ENCODE measurements at regions not wholly inside any gene's neighbourhood (a gene's known extent, or its start where the extent isn't known, plus 50 kb on each side); places are given as distances from the start of the nearest gene placed in this dataset.

DNA sequence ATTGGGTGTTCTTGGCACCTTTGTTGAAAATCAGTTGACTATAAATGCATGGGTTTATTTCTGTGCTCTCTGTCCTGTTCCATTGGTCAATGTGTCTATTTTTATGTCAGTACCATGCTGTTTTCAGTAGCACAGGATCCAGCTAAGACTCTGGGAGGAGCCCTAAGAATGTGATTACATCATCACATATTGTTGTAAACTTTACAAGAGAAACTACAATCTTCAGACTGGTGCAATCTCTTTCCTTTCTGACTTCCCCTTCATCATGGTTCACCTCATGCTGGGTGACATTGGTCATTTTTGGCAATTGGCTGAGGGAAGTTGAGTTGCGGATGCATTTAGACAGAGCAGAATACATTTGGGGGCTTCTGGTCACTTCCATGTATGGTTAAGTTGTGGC is 88.4 kb downstream of the C21orf91 start:
- TF ChIP-seq CTCF (IDR thresholded peaks at IDR 0.05) = no peak
- no peaks in the 10 kb centered on the region for H3K4me1 ChIP-seq (ENCODE audit: control insufficient read depth in 1 of 2, low read depth in 2 of 2)
- no peak overlapping the region for H3K27ac ChIP-seq
- DNase-seq (ENCODE audit: low spot score) (no peak), ATAC-seq (ENCODE audit: insufficient number of reproducible peaks, low FRiP score, low read depth) (no peak)
- no peaks in the 10 kb centered on the region for H3K9me3 ChIP-seq
- no peaks in the 10 kb centered on the region for H3K27me3 ChIP-seq (replicated peaks; ENCODE audit: insufficient read depth)
- no peaks in the 10 kb centered on the region for H3K36me3 ChIP-seq
- no peak overlapping the region for H3K4me3 ChIP-seq

DNA sequence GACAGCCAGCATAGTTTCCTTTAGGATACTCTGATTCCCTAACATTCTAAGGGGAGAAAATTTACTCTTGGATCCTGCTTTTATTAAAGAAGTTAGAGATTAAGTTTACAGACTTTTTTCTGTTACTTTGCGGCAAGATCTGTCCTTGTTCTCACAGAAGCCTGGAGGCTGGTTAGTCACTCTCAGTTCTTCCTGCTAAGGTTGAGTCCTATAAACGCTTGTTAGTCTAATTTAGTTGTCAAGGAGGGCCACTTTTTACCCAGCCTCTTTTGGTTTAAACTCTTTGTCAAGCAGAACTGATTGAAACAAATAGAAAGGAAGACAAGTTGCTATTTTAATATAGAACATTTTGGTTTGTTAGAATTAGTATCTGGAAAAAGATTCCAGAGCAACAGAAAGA is 89.7 kb downstream of the C21orf91 start:
- no peak for TF ChIP-seq CTCF (IDR thresholded peaks at IDR 0.05)
- H3K4me1 ChIP-seq (ENCODE audit: control insufficient read depth in 1 of 2, low read depth in 2 of 2) = no peaks in the 10 kb centered on the region
- H3K36me3 ChIP-seq = no peaks in the 10 kb centered on the region
- no peak for DNase-seq (ENCODE audit: low spot score)
- H3K9me3 ChIP-seq = no peaks in the 10 kb centered on the region
- no peak overlapping the region for H3K27ac ChIP-seq
- H3K27me3 ChIP-seq (replicated peaks; ENCODE audit: insufficient read depth) = no peaks in the 10 kb centered on the region
- no peak overlapping the region for H3K4me3 ChIP-seq
- ATAC-seq (ENCODE audit: insufficient number of reproducible peaks, low FRiP score, low read depth) = no peak

DNA sequence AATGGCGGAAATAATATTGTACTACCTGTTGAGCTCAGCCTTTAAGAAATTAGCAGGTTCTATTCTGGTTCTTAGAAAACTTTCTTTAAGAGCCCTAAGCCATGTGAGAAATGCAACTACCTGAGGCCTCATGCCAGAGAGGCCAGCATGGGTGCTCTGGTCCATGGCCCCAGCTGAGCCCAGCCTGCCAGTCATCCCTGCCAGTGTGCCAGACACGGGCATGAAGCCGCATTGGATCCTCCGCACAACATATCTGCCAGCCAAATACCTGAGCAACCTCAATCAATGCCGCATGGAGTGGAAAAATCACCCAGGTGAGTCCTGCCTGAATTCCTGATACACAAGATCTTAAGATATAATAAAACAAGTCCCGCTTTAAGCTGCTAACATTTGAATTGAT is 91.8 kb downstream of the C21orf91 start:
- no peaks in the 10 kb centered on the region for H3K27me3 ChIP-seq (replicated peaks; ENCODE audit: insufficient read depth)
- no peaks in the 10 kb centered on the region for H3K4me1 ChIP-seq (ENCODE audit: control insufficient read depth in 1 of 2, low read depth in 2 of 2)
- H3K4me3 ChIP-seq = no peak overlapping the region
- no peak for TF ChIP-seq CTCF (IDR thresholded peaks at IDR 0.05)
- H3K9me3 ChIP-seq = no peaks in the 10 kb centered on the region
- DNase-seq (ENCODE audit: low spot score) = no peak
- H3K27ac ChIP-seq = no peak overlapping the region
- ATAC-seq (ENCODE audit: insufficient number of reproducible peaks, low FRiP score, low read depth) = no peak
- no peaks in the 10 kb centered on the region for H3K36me3 ChIP-seq

DNA sequence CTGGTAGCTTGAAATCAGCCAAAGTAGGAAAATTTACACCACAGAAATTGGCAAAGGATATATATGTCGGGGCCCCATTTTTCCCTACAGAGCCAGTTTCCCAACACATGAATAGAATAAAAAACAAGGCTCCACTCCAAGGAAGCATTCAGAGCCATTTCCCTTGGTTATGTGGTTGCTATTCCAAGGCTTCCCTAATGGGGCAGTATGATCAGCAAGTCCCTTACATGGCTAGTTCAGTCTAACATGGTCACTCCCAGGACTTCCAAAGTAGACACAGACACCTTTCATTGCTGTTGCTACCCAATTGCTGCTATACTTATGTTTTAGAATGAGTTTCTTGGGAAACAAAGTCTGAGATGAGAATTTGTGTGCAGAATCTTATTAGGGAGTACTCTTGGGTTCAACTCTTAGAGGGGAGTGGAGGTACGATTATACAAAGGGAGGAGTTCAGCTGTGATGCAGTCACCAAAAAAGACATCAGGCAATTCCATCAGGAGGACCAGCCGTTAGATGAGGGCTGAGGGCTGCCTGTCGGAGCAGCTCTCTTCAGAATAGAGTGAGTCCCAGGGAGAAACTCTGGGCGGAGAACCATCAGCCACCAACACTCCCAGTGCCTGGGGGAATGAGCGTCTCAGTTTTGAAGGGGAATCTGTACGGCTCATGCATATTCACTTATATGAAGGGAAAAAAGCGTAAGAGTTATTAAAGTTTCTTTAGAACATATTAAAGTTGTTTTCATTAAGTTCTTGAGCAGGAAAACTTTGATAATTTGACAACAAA is 92.9 kb downstream of the C21orf91 start:
- H3K27me3 ChIP-seq (replicated peaks; ENCODE audit: insufficient read depth) = no peaks in the 10 kb centered on the region
- no peak for ATAC-seq (ENCODE audit: insufficient number of reproducible peaks, low FRiP score, low read depth)
- no peak overlapping the region for H3K4me3 ChIP-seq
- no peaks in the 10 kb centered on the region for H3K36me3 ChIP-seq
- H3K4me1 ChIP-seq (ENCODE audit: control insufficient read depth in 1 of 2, low read depth in 2 of 2) = no peaks in the 10 kb centered on the region
- TF ChIP-seq CTCF (IDR thresholded peaks at IDR 0.05) = no peak
- H3K27ac ChIP-seq = no peak overlapping the region
- no peaks in the 10 kb centered on the region for H3K9me3 ChIP-seq
- no peak for DNase-seq (ENCODE audit: low spot score)

DNA sequence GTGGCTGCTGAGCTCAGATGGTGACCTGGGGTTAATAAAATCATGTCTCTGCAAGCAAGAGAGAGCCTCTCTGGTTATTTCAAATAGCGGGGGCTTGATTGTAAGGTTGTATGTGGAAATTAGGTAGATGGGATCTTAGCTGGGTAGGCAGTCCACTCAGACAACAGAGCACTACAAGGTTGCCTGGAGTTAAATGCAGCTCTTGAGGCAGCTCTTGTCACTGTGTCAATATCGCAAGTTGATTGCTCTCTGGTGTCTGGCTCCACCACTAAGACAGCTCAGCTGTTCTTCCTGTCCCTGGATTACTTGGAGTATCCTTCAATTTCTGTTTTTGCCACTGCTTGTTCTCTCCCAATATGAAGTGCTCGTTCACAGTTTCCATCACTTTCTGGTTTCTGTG is 93.8 kb downstream of the C21orf91 start:
- ATAC-seq (ENCODE audit: insufficient number of reproducible peaks, low FRiP score, low read depth) (no peak), DNase-seq (ENCODE audit: low spot score) (no peak)
- Histone ChIP-seq H3K9me3 (no peaks in the 10 kb centered on the region), H3K4me3 (no peak overlapping the region), H3K27me3 (replicated peaks; ENCODE audit: insufficient read depth) (no peaks in the 10 kb centered on the region), H3K27ac (no peak overlapping the region), H3K4me1 (ENCODE audit: control insufficient read depth in 1 of 2, low read depth in 2 of 2) (no peaks in the 10 kb centered on the region), H3K36me3 (no peaks in the 10 kb centered on the region)
- no peak for TF ChIP-seq CTCF (IDR thresholded peaks at IDR 0.05)

All from thoracic aorta (tissue), 2 donors.